T-helper 17 cell (primary cell): ENCODE measurements at regions not wholly inside any gene's neighbourhood (a gene's known extent, or its start where the extent isn't known, plus 50 kb on each side); places are given as distances from the start of the nearest gene placed in this dataset.

ENCODE experiments used
- ATAC-seq: fragments of 150-1000 bp; cut with Tn5 transposase; 2 replicates; pipeline ENCODE4 v1.10.0; 2021; ENCODE audit warnings: mild to moderate bottlenecking, moderate library complexity
- DNase-seq, 3 donors: peaks; one replicate each; pipeline versions ENCODE4 v3.0.0 to v3.0.0-alpha.2; 2020 to 2021
- H3K9me3 ChIP-seq: one replicate; pipeline ENCODE4 v1.7.0; 2013; ENCODE audit warnings: low read length, mild to moderate bottlenecking; ENCODE audit not compliant: control insufficient read depth, poor library complexity, severe bottlenecking
- H3K27ac Mint-ChIP-seq: one replicate; pipeline ENCODE4 v1.8.0; 2022; ENCODE audit warnings: mild to moderate bottlenecking, moderate library complexity, mixed read lengths
- H3K27me3 Mint-ChIP-seq: one replicate; pipeline ENCODE4 v1.8.0; 2022; ENCODE audit warnings: mixed read lengths
- H3K36me3 Mint-ChIP-seq: one replicate; pipeline ENCODE4 v1.8.0; 2022; ENCODE audit warnings: low read depth, mixed read lengths
- H3K4me1 Mint-ChIP-seq: one replicate; pipeline ENCODE4 v1.8.0; 2022; ENCODE audit warnings: mild to moderate bottlenecking, mixed read lengths
- H3K4me3 Mint-ChIP-seq: one replicate; pipeline ENCODE4 v1.8.0; 2022; ENCODE audit warnings: mild to moderate bottlenecking, moderate library complexity, mixed read lengths

DNA sequence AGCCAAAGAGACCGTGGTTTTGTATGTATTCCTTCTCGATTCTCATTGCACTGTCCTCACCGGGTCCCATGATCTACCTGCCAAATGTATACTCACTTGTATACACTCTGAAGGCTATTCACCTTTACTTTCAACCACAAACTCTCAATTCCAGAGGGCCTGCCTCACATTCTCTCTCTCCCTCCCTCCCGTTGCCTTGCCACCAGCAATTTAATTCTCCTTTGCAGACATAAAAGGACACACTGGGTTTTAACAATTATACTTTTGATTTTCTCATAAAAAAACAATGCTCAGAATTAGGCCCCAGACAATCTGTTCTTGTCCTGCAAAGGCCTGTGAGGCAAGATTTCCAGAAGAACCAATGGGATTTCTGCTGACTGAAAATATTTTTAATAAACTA, 265.1 kb upstream of the PSMD7 start:
- no peak overlapping the region for H3K4me3 Mint-ChIP-seq
- H3K27me3 Mint-ChIP-seq = peaks cover 17% of the 10 kb centered on the region
- DNase-seq (no peak), ATAC-seq (no peak)
- no peaks in the 10 kb centered on the region for H3K36me3 Mint-ChIP-seq
- no peak overlapping the region for H3K27ac Mint-ChIP-seq
- H3K9me3 ChIP-seq = no peaks in the 10 kb centered on the region
- H3K4me1 Mint-ChIP-seq = no peaks in the 10 kb centered on the region

DNA sequence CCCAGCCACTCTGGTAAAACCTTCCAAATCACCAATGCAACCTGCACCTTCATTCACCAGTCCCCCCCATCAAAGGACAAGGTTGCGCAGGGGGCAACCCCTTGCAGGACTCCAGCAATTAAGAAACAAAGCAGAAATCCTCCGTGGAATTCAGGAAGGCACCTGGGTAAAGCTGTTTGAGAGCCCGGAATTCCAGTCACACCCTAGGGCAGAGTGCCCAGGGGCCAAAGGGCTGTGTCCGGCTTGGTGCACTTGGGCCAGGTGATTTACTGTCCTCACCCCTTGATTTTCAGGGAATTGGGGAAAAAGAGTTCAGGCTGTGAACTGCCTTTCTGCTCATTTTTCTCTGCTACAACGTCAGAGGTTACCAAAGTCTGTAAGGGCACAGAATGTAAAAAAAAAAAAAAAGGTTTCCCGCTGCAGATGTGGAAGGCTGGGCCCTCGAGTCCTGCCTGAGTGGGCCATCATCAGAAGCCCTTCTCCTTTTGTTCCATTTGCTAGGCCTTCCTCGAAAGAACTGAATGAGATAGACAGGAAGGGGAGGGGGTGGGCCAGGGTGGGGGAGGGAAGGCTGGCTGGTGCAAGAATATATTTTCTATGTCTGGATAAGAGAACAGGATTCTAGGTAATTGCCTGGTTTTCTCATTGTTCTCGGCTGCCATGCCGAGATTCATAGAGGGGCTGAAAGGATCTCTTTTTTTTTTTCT, 266.5 kb upstream of the PSMD7 start:
- H3K27ac Mint-ChIP-seq = no peak overlapping the region
- no peaks in the 10 kb centered on the region for H3K4me1 Mint-ChIP-seq
- DNase-seq (no peak), ATAC-seq (no peak)
- H3K36me3 Mint-ChIP-seq = no peaks in the 10 kb centered on the region
- peaks cover 13% of the 10 kb centered on the region for H3K27me3 Mint-ChIP-seq
- no peaks in the 10 kb centered on the region for H3K9me3 ChIP-seq
- no peak overlapping the region for H3K4me3 Mint-ChIP-seq

DNA sequence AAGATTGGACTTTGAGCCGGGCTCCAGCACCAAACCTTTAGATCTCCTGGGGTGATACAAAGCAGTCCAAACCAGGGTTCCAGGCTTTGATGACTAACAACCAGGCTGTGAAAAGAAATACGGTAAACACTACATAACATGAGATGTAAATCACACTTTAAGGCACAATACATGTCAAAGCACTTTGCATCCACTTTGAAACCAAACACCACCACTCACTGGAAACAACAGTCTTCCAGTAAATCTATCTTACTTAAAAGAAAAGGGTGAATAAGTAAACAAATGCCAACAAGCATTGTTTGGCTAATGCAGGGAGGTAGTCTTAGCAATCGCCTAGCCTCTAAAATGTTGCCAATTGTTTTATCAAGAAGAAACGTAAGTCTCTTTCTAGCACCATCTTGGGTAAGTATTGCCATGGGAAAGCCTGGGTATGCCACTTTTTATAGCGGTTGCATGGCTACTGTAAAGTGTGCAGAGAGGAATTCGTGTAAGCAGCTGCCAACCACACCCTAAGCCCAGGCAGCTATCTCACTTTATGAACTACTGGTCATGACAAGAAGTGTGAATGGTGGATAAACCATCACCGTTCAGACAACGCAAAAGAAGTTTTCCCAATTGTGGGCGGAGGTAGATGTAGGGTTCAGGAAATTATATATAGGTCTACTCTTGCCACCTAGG, 267.4 kb upstream of the PSMD7 start:
- no peaks in the 10 kb centered on the region for H3K9me3 ChIP-seq
- H3K27me3 Mint-ChIP-seq = peaks cover 9% of the 10 kb centered on the region
- H3K27ac Mint-ChIP-seq = no peak overlapping the region
- ATAC-seq (no peak), DNase-seq (no peak)
- H3K4me1 Mint-ChIP-seq = no peaks in the 10 kb centered on the region
- no peak overlapping the region for H3K4me3 Mint-ChIP-seq
- no peaks in the 10 kb centered on the region for H3K36me3 Mint-ChIP-seq

DNA sequence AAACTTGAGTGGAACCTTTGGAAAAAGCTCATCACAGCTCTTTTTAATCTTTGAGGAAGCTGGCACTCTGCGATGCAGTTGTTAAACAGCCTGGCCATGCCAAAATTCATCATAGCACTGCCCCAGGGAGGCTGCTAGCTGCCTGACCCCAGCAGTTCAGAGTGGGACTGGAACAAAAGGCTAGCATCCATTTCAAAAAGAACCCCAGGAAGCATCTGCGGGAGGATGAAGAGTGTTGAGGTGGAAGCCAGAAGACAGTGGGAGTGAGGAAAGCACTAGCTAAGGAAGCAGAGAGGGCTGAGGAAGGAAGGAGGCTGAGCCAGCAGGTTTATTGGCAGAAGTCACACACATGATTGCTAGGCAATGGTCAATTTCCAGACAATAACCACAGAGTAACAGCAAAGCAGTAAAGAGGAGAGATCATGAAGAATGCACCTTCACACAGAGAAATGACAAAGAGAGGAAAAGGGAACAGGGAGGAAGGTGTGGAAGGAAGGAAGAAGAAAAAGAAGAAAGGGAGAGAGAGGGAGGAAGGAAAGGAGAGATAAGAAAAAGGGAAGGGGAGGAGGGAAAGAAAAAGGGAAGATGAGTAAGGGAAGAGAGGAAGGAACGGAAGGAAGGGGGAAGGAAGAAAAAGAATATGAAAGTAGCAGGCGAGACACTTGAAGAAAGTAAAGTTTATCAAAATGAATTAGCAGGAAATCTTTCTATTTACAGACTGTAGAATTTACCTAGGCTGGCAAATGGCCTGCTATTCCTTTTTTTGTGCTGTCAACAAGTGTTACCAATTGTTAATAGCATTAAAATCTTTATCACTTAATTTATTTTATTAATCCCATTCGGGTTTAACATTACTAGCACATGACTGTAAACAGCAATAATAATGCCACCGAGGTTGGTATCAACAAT, 270.0 kb upstream of the PSMD7 start:
- Mint-ChIP-seq H3K27ac (no peak overlapping the region), H3K4me3 (no peak overlapping the region), H3K4me1 (no peaks in the 10 kb centered on the region), H3K27me3 (peaks cover 18% of the 10 kb centered on the region), H3K36me3 (no peaks in the 10 kb centered on the region)
- no peak for ATAC-seq
- no peak for DNase-seq
- no peaks in the 10 kb centered on the region for H3K9me3 ChIP-seq

DNA sequence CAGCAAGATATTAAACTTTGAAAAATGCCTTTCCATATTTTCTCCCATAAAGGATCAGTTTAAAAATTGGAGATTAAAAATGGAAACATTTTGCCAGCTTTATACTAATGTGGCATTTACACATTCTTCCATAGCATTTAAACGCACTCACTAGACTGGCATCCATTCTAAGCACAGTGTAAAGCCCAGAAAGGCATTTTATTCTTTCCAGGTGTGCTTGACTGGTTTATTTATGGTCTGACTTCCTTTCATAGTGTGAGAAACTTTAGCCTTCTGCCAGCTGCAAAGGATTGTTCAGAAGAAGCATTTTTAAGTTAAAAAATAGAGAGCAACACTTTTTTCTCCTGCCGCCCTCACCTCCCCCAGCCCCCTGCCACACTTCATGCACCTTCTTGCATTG, 271.7 kb upstream of the PSMD7 start:
- H3K27me3 Mint-ChIP-seq = peaks cover 13% of the 10 kb centered on the region
- ATAC-seq = no peak
- no peaks in the 10 kb centered on the region for H3K9me3 ChIP-seq
- DNase-seq = no peak
- no peaks in the 10 kb centered on the region for H3K4me1 Mint-ChIP-seq
- H3K4me3 Mint-ChIP-seq = no peak overlapping the region
- H3K36me3 Mint-ChIP-seq = no peaks in the 10 kb centered on the region
- no peak overlapping the region for H3K27ac Mint-ChIP-seq

DNA sequence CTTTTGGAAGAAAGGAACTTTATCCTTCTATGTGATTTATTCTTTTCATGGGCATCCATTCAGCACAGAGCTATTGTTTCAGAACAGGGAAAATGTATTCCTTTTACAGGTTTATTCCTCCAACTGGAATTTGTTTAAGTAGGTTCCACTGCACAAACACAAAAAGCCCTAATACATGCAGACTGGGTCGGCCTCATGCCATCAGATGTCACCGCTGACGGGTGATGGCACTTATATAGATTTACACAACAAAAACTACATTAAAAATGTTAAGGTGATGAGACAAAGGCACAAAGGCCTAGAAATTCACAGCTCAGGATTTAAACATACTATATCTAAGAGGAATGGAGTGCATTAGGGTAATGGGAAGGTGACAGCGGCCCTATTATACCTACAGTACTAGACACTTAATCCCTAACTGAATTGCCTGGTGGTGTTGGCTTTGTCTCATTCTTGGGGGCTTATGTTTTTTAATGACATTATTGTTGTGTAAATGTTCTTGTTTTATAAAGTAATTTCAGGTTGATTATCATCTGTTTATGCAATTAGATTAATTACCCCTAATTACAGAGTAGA, 276.4 kb upstream of the PSMD7 start:
- H3K27me3 Mint-ChIP-seq = peaks cover 9% of the 10 kb centered on the region
- H3K4me3 Mint-ChIP-seq = no peak overlapping the region
- H3K4me1 Mint-ChIP-seq = no peaks in the 10 kb centered on the region
- no peak for ATAC-seq
- no peak for DNase-seq
- H3K27ac Mint-ChIP-seq = no peak overlapping the region
- H3K36me3 Mint-ChIP-seq = no peaks in the 10 kb centered on the region
- H3K9me3 ChIP-seq = no peaks in the 10 kb centered on the region

DNA sequence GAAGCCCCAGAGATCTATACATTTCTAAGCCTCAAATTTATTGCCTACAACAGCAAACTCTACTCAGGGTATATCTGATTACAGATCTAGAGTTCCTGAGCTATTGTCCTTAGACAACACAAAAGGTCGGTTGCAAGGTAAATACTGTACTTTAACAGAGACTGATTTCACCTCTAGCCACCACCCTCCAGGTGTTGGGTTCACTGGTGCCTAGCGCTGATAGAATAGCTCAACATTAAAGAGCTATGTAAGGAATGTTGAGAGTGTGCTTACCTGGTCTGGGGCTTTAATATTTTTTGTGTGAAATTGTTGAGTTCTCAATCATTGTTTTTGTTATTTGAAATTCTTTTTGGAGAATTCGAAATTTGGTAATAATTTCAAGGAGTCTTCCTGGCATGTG, 277.0 kb upstream of the PSMD7 start:
- no peak overlapping the region for H3K27ac Mint-ChIP-seq

DNA sequence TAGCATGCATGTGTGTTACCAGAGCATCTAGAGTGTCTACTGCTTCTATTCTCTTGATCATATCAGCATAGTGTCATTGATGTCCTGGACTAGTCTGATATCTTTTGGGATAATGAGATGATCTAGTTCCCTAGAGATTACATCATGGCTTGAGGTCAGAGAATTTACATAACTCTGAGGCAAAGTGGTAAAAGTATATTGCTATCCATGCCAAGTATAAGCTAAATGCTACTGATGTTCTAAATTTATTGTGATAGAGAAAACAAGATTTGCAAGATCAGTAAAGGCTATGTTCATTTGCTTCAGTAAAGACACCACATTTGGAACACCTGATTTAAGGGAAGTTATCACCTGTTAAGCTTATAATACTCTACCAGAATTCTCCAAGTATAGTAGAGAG, 280.7 kb upstream of the PSMD7 start:
- no peaks in the 10 kb centered on the region for H3K27me3 Mint-ChIP-seq
- ATAC-seq (no peak), DNase-seq (no peak)
- no peaks in the 10 kb centered on the region for H3K4me1 Mint-ChIP-seq
- no peak overlapping the region for H3K4me3 Mint-ChIP-seq
- no peaks in the 10 kb centered on the region for H3K36me3 Mint-ChIP-seq
- no peaks in the 10 kb centered on the region for H3K9me3 ChIP-seq
- H3K27ac Mint-ChIP-seq = no peak overlapping the region

More for the DNA sequence above, 277.0 kb upstream of the PSMD7 start:
- Mint-ChIP-seq H3K27me3 (peaks cover 9% of the 10 kb centered on the region), H3K36me3 (no peaks in the 10 kb centered on the region), H3K4me1 (no peaks in the 10 kb centered on the region), H3K4me3 (no peak overlapping the region)
- no peaks in the 10 kb centered on the region for H3K9me3 ChIP-seq
- DNase-seq = no peak
- no peak for ATAC-seq

DNA sequence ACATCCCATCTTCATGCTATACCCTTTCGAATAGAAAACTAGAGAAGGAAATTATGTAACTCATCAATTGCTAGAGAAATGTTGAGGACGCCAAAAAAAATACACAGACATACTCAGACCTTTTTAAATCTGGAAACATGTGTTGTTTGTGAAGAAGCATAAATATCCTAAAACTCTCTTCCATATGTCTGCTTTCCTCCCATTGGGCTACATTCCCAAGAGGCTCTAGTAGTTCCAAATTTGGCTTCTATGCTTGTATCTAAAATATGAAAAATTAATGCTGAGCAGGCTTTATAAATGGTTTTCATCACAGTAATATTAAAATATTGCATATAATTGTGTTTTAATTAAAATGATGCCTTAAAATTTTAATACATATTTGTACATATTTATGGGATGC, 297.9 kb upstream of the PSMD7 start:
- no peaks in the 10 kb centered on the region for H3K9me3 ChIP-seq
- H3K27me3 Mint-ChIP-seq = no peaks in the 10 kb centered on the region
- H3K36me3 Mint-ChIP-seq = no peaks in the 10 kb centered on the region
- ATAC-seq = no peak
- no peaks in the 10 kb centered on the region for H3K4me1 Mint-ChIP-seq
- no peak overlapping the region for H3K27ac Mint-ChIP-seq
- no peak overlapping the region for H3K4me3 Mint-ChIP-seq
- no peak for DNase-seq

DNA sequence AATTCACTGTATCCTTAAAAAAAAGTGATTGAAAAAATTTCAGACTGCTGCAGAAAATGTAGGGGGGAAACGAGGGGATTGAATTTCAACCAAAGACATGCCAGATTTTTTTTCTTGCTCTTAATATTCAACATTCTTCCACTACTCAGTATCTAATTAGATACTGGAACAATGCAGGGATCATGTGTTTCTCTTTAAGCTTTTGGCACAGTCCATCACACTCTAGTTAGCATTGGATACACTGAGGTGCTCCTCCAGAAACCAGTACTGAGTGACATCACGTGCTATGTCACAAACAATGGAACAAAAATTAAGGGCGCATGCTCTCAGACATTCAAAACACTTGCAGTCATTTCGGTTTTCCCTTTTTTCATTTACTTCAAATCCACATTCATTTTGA, 298.6 kb upstream of the PSMD7 start:
- H3K27ac Mint-ChIP-seq = no peak overlapping the region
- DNase-seq (no peak), ATAC-seq (no peak)
- H3K36me3 Mint-ChIP-seq = no peaks in the 10 kb centered on the region
- no peaks in the 10 kb centered on the region for H3K4me1 Mint-ChIP-seq
- H3K4me3 Mint-ChIP-seq = no peak overlapping the region
- H3K9me3 ChIP-seq = no peaks in the 10 kb centered on the region
- no peaks in the 10 kb centered on the region for H3K27me3 Mint-ChIP-seq

DNA sequence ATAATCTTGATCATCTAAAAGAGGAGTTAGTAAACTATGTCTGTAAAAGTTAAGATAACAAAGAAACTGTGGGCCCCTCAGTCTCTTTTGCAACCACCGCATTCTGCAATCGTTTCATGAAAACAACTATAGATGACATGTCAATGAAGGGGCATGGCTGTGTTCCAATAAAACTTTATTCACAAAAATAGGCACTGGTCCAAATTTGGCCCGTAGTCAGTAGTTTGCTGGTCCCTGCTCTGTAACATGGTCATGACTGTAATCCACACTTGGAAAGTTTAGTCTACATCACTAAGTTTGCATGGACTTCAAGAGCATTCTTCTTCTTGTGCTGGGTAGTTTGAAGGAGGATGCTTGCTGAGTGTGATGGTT, 299.3 kb upstream of the PSMD7 start:
- H3K9me3 ChIP-seq = no peaks in the 10 kb centered on the region
- DNase-seq = no peak
- Mint-ChIP-seq H3K27ac (no peak overlapping the region), H3K4me1 (no peaks in the 10 kb centered on the region), H3K4me3 (no peak overlapping the region), H3K36me3 (no peaks in the 10 kb centered on the region), H3K27me3 (no peaks in the 10 kb centered on the region)
- ATAC-seq = no peak

DNA sequence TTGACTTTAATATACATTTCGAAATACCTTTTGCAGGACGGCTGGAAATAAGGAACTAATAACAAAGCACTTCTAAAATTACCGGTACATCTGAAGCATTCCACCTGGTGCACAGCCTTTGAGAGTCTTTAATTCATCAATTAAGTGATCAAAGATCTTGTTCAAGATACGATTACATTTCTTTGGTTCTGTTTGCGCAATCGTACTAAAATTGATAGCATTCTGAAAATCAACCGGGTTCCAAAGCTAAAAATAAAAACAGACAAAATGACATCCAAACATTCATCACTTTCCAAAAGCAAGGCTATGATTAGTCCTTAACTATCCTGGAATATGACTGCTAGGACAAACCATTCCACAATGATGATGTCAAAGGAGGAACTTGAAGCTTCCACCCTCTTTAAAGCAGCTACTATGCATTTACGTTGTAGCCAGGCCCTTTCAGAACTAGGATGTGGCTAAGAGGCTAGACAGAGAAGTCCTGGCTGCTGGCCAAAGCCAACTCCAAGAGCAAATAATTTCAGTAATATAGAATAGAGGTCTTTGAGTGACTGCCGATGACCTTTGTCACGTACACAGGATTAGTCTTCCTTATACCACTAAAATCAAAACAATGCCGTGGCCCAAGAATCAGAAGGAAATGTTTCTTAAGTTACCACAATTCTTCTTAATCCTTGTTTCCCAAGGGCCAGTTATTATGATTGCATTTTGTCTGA, 299.8 kb upstream of the PSMD7 start:
- no peak for ATAC-seq

DNA sequence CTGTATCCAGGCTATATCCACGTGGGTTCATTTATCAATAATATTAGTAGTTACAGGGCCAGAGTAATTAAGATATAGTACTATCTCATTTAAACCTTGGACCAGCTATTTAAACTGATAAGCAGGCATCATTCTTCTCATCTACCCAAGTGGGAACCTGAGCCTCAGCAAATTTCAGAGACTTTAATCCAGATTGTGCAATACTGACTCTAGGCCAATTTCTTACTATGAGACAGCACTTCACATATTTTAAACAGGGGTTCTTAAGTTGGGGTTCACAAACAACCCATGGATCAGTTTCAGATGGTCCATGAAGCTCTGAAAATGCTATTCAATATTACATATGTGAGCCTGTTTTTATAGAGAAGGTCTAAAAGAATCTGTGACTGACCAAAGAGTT, 302.7 kb upstream of the PSMD7 start:
- Mint-ChIP-seq H3K4me1 (no peaks in the 10 kb centered on the region), H3K27ac (no peak overlapping the region), H3K27me3 (no peaks in the 10 kb centered on the region), H3K4me3 (no peak overlapping the region), H3K36me3 (no peaks in the 10 kb centered on the region)
- ATAC-seq = no peak
- DNase-seq = no peak
- no peaks in the 10 kb centered on the region for H3K9me3 ChIP-seq

More for the DNA sequence above, 299.8 kb upstream of the PSMD7 start:
- no peaks in the 10 kb centered on the region for H3K27me3 Mint-ChIP-seq
- H3K9me3 ChIP-seq = no peaks in the 10 kb centered on the region
- H3K36me3 Mint-ChIP-seq = no peaks in the 10 kb centered on the region
- no peak overlapping the region for H3K4me3 Mint-ChIP-seq
- no peak overlapping the region for H3K27ac Mint-ChIP-seq
- no peaks in the 10 kb centered on the region for H3K4me1 Mint-ChIP-seq
- no peak for DNase-seq
